ENCODE measurements at regions not wholly inside any gene's neighbourhood (a gene's known extent, or its start where the extent isn't known, plus 50 kb on each side); places are given as distances from the start of the nearest gene placed in this dataset.
A peak's percentile ranks its signal among the peaks of the same experiment; 100 is the strongest.

DNA sequence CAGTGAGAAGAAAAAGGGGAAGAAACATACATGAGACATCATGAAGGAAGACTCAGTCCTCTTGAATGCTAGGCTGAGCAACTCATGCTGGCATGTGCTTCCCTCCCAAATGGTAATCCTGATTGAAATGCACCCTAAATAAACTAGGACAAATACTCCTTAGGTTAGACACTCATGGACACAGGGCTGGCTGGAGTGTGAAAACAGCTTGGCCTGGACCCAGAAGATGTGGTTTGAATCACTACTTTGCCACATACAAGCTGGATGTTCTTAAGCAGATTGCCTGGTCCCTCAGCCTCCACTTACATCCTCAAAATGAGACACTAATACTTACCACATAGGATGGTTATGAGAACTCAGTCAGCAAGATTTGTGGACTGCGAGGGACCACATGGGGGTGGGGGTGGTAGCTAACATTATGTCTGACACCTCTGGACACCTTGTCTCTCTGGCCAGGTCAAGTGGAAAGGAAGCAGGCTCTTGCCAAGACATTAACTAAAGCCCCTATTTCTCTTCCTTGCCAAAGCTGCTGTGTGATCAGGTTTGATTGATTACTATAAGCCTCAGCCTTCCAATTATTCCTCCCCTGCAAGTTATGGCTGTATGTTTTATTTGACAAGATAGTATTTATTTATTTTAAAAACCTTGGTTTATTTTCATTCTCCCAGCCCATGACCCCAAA, 138.9 kb upstream of the SLC7A14 start:
- H3K9me3 ChIP-seq (ENCODE audit: control insufficient read depth in 2 of 2, insufficient read depth in 1 of 2, low read depth in 1 of 2, low read length in 1 of 2), result no peaks in the 10 kb centered on the region
- H3K4me3 ChIP-seq (ENCODE audit: low read depth in 1 of 3, low read length in 3 of 3), result no peak overlapping the region
- H3K36me3 ChIP-seq (ENCODE audit: control insufficient read depth in 3 of 3, insufficient read depth in 2 of 3, low read depth in 1 of 3, low read length in 3 of 3), result no peaks in the 10 kb centered on the region
- DNase-seq, result no peak
- no peak for FAIRE-seq
- H3K27me3 ChIP-seq (ENCODE audit: control insufficient read depth in 3 of 3, insufficient read depth in 3 of 3, low read length in 3 of 3), result no peaks in the 10 kb centered on the region
- no peak overlapping the region for H3K27ac ChIP-seq (ENCODE audit: low read depth in 1 of 3, low read length in 2 of 3)
- H3K4me1 ChIP-seq (ENCODE audit: control insufficient read depth in 3 of 3, insufficient read depth in 2 of 3, low read depth in 1 of 3, low read length in 2 of 3), result peaks cover 0 to 11% (median 3%) of the 10 kb centered on the region in 3 donors
- 67 to 83% (median 83%) methylated on average over 1 of the region's 1 CpG for WGBS, 3 donors

GRCh38 chr3:170723241-170723640, 137.4 kb upstream of the SLC7A14 start:
- 5 to 54% (median 38%) methylated on average over 1 of the region's 1 CpG for WGBS, 3 donors
- Histone ChIP-seq H3K27ac (ENCODE audit: low read depth in 1 of 3, low read length in 2 of 3) (peak overlapping the region in 1 of 3 donors; percentile 5), H3K4me1 (ENCODE audit: control insufficient read depth in 3 of 3, insufficient read depth in 2 of 3, low read depth in 1 of 3, low read length in 2 of 3) (peaks cover 0 to 11% (median 3%) of the 10 kb centered on the region in 3 donors), H3K36me3 (ENCODE audit: control insufficient read depth in 3 of 3, insufficient read depth in 2 of 3, low read depth in 1 of 3, low read length in 3 of 3) (no peaks in the 10 kb centered on the region), H3K4me3 (ENCODE audit: low read depth in 1 of 3, low read length in 3 of 3) (no peak overlapping the region), H3K27me3 (ENCODE audit: control insufficient read depth in 3 of 3, insufficient read depth in 3 of 3, low read length in 3 of 3) (no peaks in the 10 kb centered on the region), H3K9me3 (ENCODE audit: control insufficient read depth in 2 of 2, insufficient read depth in 1 of 2, low read depth in 1 of 2, low read length in 1 of 2) (no peaks in the 10 kb centered on the region)
- DNase-seq (peak; percentile 17 to 23), FAIRE-seq (peak; percentile 10)

DNA sequence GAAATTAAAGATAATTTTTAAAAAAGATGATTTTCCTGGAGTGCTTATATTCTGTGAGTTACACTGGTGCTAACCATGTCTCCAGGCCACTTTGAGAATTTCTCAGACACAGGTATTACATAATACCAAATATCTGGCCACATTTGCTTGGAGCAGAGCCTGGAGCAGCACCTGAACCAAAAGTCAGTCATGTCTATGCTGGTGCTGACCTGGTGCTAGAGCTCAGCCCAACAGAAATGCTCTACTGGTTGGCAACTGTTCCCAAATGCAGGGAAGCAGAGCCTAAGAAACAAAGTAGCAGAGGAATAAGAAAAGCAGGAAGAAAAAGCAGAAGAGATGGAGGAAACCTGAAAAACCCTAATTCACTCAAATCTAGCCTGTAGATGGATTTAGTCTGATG, 135.7 kb upstream of the SLC7A14 start:
- FAIRE-seq, result no peak

GRCh38 chr3:170719300-170719699, 133.4 kb upstream of the SLC7A14 start:
- FAIRE-seq (no peak), DNase-seq (no peak)
- WGBS, 3 donors, result 85 to 90% (median 89%) methylated on average over 1 of the region's 1 CpG

More for the DNA sequence above, 135.7 kb upstream of the SLC7A14 start:
- Histone ChIP-seq H3K27ac (ENCODE audit: low read depth in 1 of 3, low read length in 2 of 3) (no peak overlapping the region), H3K4me1 (ENCODE audit: control insufficient read depth in 3 of 3, insufficient read depth in 2 of 3, low read depth in 1 of 3, low read length in 2 of 3) (peaks cover 0 to 11% (median 3%) of the 10 kb centered on the region in 3 donors), H3K9me3 (ENCODE audit: control insufficient read depth in 2 of 2, insufficient read depth in 1 of 2, low read depth in 1 of 2, low read length in 1 of 2) (no peaks in the 10 kb centered on the region), H3K27me3 (ENCODE audit: control insufficient read depth in 3 of 3, insufficient read depth in 3 of 3, low read length in 3 of 3) (no peaks in the 10 kb centered on the region), H3K4me3 (ENCODE audit: low read depth in 1 of 3, low read length in 3 of 3) (no peak overlapping the region), H3K36me3 (ENCODE audit: control insufficient read depth in 3 of 3, insufficient read depth in 2 of 3, low read depth in 1 of 3, low read length in 3 of 3) (no peaks in the 10 kb centered on the region)
- DNase-seq, result no peak

GRCh38 chr3:170718848-170719247, 133.0 kb upstream of the SLC7A14 start:
- no peak overlapping the region for H3K27ac ChIP-seq (ENCODE audit: low read depth in 1 of 3, low read length in 2 of 3)
- H3K36me3 ChIP-seq (ENCODE audit: control insufficient read depth in 3 of 3, insufficient read depth in 2 of 3, low read depth in 1 of 3, low read length in 3 of 3), result no peaks in the 10 kb centered on the region
- no peaks in the 10 kb centered on the region for H3K9me3 ChIP-seq (ENCODE audit: control insufficient read depth in 2 of 2, insufficient read depth in 1 of 2, low read depth in 1 of 2, low read length in 1 of 2)
- H3K4me1 ChIP-seq (ENCODE audit: control insufficient read depth in 3 of 3, insufficient read depth in 2 of 3, low read depth in 1 of 3, low read length in 2 of 3), result peaks cover 0 to 3% (median under 1%) of the 10 kb centered on the region in 3 donors
- WGBS, 3 donors, result 80 to 93% (median 92%) methylated on average over 3 of the region's 3 CpGs
- no peaks in the 10 kb centered on the region for H3K27me3 ChIP-seq (ENCODE audit: control insufficient read depth in 3 of 3, insufficient read depth in 3 of 3, low read length in 3 of 3)
- FAIRE-seq (no peak), DNase-seq (no peak)
- H3K4me3 ChIP-seq (ENCODE audit: low read depth in 1 of 3, low read length in 3 of 3), result no peak overlapping the region

More at GRCh38 chr3:170719300-170719699, 133.4 kb upstream of the SLC7A14 start:
- Histone ChIP-seq H3K4me3 (ENCODE audit: low read depth in 1 of 3, low read length in 3 of 3) (no peak overlapping the region), H3K9me3 (ENCODE audit: control insufficient read depth in 2 of 2, insufficient read depth in 1 of 2, low read depth in 1 of 2, low read length in 1 of 2) (no peaks in the 10 kb centered on the region), H3K36me3 (ENCODE audit: control insufficient read depth in 3 of 3, insufficient read depth in 2 of 3, low read depth in 1 of 3, low read length in 3 of 3) (no peaks in the 10 kb centered on the region), H3K27ac (ENCODE audit: low read depth in 1 of 3, low read length in 2 of 3) (no peak overlapping the region), H3K27me3 (ENCODE audit: control insufficient read depth in 3 of 3, insufficient read depth in 3 of 3, low read length in 3 of 3) (no peaks in the 10 kb centered on the region), H3K4me1 (ENCODE audit: control insufficient read depth in 3 of 3, insufficient read depth in 2 of 3, low read depth in 1 of 3, low read length in 2 of 3) (peaks cover 0 to 7% (median 3%) of the 10 kb centered on the region in 3 donors)

- no peaks in the 10 kb centered on the region for H3K4me1 ChIP-seq (ENCODE audit: control insufficient read depth in 3 of 3, insufficient read depth in 2 of 3, low read depth in 1 of 3, low read length in 2 of 3)
- no peak overlapping the region for H3K4me3 ChIP-seq (ENCODE audit: low read depth in 1 of 3, low read length in 3 of 3)
- H3K36me3 ChIP-seq (ENCODE audit: control insufficient read depth in 3 of 3, insufficient read depth in 2 of 3, low read depth in 1 of 3, low read length in 3 of 3), result no peaks in the 10 kb centered on the region
- FAIRE-seq, result no peak
- no peak overlapping the region for H3K27ac ChIP-seq (ENCODE audit: low read depth in 1 of 3, low read length in 2 of 3)
- peak in 1 of 2 donors; percentile 51 for DNase-seq
- H3K9me3 ChIP-seq (ENCODE audit: control insufficient read depth in 2 of 2, insufficient read depth in 1 of 2, low read depth in 1 of 2, low read length in 1 of 2), result no peaks in the 10 kb centered on the region
- no peaks in the 10 kb centered on the region for H3K27me3 ChIP-seq (ENCODE audit: control insufficient read depth in 3 of 3, insufficient read depth in 3 of 3, low read length in 3 of 3)
- 50 to 61% (median 54%) methylated on average over 6 of the region's 6 CpGs for WGBS, 3 donors
Measured at GRCh38 chr3:170717410-170718402, 131.8 kb upstream of the SLC7A14 start.

- no peaks in the 10 kb centered on the region for H3K36me3 ChIP-seq (ENCODE audit: control insufficient read depth in 3 of 3, insufficient read depth in 2 of 3, low read depth in 1 of 3, low read length in 3 of 3)
- H3K4me1 ChIP-seq (ENCODE audit: control insufficient read depth in 3 of 3, insufficient read depth in 2 of 3, low read depth in 1 of 3, low read length in 2 of 3), result no peaks in the 10 kb centered on the region
- H3K27ac ChIP-seq (ENCODE audit: low read depth in 1 of 3, low read length in 2 of 3), result no peak overlapping the region
- no peak overlapping the region for H3K4me3 ChIP-seq (ENCODE audit: low read depth in 1 of 3, low read length in 3 of 3)
- no peaks in the 10 kb centered on the region for H3K27me3 ChIP-seq (ENCODE audit: control insufficient read depth in 3 of 3, insufficient read depth in 3 of 3, low read length in 3 of 3)
- no peaks in the 10 kb centered on the region for H3K9me3 ChIP-seq (ENCODE audit: control insufficient read depth in 2 of 2, insufficient read depth in 1 of 2, low read depth in 1 of 2, low read length in 1 of 2)
- FAIRE-seq, result no peak
- 80 to 88% (median 84%) methylated on average over 5 of the region's 5 CpGs for WGBS, 3 donors
- no peak for DNase-seq
Measured at GRCh38 chr3:170716172-170716805, 130.4 kb upstream of the SLC7A14 start.

Measured in small intestine (tissue), 7 donors.